GM19395 (cell line): ENCODE measurements at regions not wholly inside any gene's neighbourhood (a gene's known extent, or its start where the extent isn't known, plus 50 kb on each side); places are given as distances from the start of the nearest gene placed in this dataset.

Source experiments
- ATAC-seq: cut with Tn5 transposase; IDR thresholded peaks from one replicate; pipeline ENCODE4 v1.9.1; 2021; ENCODE audit warnings: mild to moderate bottlenecking, moderate library complexity; ENCODE audit not compliant: unreplicated experiment

DNA sequence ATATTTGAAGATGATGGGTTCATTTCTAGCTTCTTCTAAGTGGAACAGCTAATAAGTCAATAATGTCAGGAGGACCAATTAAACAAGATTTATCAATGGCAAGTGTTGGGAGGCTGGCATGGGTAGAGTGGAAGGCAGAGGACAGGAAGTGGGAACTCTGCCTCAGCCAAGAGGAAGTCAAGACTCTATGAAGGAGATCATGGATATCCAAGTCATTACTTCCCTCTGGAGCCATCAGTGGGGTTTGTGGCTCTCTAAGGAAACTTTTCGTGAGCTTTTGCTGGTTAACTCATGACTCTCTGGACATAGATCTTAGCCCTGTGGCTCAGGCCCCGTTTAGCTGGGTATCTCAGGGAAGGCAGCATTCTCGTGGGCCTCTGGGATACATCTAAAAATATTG, 410.4 kb upstream of the ID2 start:
- ATAC-seq: no peak

DNA sequence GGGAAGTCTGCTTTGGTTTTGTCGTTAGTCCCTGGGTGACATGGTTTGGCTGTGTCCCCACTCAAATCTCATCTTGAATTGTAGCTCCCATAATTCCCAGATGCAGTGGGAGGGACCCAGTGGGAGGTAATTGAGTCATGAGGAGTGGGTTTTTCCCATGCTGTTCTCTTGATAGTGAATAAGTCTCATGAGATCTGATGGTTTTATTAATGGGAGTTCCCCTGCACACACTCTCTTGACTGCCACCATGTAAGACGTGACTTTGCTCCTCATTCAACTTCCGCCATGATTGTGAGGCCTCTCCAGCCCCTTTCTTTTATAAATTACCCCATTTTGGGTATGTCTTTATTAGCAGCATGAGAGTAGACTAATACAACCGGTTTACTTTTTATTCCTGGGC, 405.8 kb upstream of the ID2 start:
- ATAC-seq: no peak

DNA sequence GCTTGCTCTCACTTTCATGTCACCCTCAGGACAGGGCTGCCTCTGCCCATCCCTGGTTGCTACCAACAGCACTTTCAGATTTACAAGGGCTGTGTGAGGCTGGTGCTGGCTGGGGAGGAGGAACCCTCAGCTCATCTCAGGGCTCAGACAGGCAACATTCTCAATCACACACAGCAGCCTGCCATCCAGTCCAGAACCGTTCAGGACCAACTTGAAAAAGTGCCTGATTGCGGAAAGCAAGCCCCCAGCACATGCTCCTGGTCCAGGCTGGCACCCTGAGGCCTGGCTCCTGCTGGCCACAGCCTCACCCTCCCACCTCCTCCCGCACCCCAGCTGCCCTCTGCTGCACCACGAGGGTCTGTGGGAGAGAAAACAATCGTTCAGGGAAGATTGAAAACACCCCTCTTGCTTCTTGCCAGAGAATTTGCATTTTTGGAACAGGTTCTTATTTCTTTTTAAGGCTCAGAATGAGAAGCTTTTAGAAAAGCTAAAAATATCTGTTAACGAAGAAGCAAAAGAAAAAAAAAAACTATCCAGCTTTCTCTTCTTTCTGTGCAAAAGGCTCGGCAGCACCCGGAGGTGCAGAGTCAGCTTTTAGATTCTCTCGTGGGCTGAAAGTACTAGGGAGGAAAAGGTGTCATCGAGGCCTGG, 403.8 kb upstream of the ID2 start:
- ATAC-seq: peak; percentile 63

DNA sequence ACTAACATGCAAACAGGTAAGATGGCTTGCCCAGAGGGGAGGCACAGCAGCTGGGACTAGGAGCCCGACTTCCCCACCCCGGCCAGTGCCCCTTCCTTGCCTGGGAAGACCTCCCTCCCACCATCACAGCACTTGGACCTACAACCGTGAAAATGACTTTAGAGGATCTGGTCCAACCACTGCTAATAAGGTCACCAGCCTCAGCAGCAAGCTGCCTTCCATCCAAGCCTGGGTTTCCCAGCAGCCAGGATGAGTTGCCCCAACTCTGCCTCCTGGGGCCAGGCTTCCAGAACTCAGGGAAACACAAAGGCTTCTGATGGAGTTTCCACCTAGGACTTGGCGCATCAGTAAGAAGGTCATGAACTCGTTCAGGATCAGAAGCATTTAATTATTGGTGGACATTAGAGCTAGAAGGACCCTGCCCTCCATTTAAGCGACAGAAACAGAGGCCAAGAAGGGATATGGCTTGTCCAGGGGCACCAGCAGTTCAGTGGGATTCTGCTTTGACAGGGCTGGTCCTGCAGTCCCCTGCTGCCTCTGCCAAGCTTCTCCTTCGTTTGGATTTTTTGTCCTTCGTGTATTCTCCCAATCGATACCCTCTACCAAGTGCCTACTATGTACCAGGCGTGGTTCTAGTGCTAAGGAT, 403.0 kb upstream of the ID2 start:
- ATAC-seq: no peak

DNA sequence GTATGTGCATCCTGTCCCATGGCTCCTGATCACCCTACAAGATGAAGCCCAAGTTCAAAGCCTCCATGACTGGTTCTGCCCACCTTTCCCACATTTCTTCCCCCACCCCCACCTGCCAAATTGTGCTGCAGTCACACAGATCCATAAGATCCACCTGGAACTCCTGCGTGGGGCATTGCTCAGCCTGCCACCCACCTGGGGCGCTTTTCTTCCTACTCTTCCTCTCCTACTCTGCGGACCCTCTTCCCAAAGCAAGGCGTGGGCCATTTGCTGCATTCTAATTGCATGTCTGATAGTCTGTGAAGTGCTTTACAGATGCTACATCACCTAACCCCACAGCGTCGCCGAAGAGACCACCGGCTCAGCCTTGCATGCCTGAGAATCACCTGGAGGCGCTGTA, 402.4 kb upstream of the ID2 start:
- no peak for ATAC-seq

DNA sequence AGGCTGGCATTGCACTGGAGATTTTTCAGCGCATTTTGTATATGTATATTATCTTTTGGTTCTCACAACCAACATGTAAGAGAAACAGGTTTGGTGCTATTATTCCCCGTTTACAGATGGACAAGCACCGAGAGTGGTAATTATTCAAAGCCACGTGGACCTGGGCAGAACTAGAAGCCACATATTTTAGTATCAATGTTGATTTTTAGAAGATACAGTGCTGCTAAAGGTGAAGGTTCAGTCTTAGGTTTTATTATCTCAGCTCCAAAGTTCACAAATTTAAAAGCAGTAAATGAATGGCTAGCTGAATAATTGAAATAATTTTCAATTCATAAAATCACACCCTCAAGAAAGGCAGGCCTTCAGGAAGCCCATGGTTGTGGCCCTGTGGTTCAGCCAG, 400.6 kb upstream of the ID2 start:
- no peak for ATAC-seq

DNA sequence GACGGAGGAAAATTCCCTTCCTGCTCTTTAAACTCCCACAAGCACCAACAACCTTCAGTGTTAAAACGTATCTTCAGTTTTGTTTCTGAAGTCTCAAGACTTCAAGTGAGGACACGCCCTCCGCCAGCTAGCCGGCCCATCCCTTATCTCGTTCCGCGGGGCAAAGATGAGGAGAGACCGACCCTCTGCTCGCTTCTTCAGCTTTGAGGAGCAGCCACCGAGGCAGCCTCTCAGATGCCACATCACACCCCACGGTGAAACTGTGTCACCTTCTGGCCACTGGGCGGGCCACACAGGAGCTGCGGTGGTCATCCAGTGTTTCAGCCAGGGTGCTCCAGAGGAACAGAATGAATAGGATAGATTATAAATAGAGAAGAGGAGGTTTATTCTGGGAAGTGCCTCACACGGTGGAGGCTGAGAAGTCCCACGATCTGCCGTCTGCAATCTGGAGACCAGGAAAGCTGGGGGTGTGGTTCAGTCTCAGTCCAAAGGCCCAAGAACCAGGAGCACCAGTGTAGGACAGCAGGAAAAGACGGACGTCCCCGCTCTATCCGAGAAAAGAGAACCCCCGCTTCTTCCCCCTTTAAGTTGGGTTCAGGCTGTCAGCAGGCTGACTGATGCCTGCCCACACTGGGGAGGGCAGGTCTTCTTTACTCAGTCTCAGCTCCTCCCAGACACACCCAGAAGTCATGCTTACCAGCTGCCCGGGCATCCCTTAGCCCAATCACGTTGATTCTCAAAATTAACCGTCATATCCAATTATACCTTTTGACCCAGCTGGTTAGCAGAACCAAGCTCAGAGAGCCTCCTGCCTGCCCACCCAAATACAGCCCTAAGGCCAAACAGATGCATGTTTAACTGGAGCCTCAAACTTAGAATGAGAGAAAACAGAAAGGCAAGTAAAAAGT, 399.7 kb upstream of the ID2 start:
- no peak for ATAC-seq

DNA sequence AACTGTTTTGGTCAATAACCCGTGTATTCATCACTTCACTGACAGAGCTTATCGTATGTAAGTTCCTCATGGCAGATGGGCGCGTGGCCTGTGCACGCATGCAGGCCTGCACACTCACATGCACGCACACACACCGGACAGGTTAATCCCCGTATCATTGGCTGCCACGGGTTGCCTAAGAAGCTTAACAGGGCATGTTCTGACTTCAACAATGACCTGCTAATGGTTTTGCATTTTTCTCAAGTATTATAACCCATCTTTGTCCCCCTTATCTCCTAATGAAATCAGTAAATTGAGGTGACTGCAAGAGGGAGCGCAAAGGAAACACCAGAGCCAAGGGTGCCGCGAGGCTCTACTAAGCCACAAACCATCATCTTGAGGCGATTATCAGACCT, 399.0 kb upstream of the ID2 start:
- ATAC-seq: no peak

DNA sequence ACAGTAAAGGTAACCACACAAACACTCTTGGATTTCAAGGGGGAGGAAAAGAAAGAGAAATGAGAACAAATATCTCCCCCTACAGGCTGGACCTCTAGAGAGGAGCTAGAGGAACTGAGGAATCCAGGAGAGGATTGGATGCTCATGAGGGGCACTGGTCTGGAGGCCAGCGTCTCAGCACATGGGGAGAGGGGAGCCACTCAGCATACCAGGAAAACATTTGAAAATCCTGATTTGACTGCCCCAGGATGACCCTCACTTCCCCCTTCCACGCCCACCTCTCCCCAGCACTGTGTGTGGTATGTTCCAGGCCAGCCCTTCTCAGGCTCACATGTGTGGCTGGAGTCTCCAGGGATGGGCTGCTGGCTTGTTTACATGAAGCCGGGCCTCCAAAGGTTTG, 396.8 kb upstream of the ID2 start:
- no peak for ATAC-seq

DNA sequence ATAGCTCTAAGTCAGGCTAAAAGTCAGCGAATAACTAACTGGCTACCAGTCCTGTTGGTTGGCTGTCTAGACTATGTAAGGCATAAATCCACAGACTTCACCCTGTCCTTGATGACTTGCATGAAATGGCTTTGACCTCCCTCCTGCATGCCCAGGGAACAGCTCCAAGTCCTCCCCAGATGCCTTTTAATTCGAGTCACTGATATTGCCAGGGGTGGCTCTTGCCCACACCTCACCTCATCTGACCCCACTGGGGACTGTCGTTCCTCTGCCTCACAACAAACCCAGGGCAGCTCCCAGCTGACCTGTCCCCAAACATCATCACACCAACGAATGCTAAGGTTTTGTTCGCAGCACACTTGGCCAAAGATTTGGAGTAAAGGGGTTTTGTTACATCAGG, 396.0 kb upstream of the ID2 start:
- no peak for ATAC-seq

DNA sequence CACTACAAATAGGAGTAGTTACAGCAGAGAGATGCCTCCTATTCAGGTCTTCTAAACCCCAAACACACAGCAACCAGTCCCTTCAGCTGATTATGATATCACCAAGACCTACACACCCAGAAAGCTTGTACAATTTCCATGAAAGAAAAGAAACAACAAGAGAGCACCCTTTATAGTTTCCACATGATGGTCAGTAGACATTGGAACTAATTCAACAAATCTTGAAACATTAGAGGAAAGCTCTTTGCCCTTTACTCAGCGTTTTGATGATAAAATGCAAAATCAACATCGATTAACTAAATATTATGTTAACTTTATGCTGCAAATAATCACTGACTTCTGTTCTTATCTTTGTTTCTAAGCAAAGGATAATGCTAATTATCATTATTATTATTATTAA, 393.6 kb upstream of the ID2 start:
- no peak for ATAC-seq

DNA sequence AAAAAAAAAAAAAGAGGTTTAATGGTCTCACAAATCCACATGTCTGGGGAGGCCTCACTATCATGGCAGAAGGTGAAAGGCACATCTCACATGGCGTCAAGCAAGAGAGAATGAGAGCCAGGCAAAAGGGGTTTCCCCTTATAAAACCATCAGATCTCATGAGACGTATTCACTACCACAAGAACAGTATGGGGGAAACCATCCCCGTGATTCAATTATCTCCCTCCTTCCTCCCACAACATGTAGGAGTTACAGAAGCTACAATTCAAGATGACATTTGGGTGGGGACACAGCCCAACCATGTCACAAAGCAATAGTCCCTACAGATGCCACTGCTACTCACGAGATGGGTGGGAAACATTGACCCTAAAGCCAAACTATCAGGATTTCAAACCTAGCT, 392.7 kb upstream of the ID2 start:
- ATAC-seq: no peak

DNA sequence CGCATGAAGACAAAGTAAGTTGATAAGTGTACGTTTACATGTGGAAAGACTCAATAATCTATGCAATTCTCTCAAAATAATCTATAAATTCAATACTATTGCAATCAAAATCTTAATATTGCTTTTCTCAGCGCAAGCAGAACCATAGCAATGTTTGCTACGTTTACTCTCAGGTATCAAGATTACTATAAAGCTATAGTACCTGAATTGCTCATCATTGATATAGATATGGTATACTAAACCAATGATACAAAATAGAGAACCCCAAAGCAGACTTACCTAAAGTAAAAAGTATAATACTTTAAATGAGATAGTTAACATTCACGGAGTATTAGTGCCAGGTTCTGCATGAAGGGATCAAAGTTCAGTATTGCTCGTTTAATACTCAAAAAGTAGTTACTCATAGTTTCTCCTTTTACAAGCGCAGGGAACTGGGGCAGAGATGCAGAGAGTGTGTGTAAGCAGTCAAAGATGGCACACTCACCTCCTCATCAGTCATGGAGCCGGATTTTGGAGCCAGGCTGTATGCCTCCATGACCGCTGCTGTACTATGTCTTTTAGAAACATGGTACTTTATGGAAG, 391.0 kb upstream of the ID2 start:
- no peak for ATAC-seq

DNA sequence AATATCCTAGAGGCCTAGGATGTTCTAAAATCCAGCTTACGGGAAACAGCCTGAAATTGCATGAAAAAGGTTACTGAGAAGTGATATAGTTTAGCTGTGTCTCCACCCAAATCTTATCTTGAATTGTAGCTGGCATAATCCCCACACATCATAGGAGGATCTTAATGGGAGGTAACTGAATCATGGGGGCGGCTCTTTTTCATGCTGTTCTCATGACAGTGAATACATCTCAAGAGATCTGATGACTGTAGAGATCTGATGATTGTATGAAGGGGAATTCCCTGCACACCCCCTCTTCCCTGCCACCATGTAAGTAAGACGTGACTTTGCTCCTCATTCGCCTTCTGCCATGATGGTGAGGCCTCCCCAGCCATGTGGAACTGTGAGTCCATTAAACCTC, 385.6 kb upstream of the ID2 start:
- no peak for ATAC-seq

DNA sequence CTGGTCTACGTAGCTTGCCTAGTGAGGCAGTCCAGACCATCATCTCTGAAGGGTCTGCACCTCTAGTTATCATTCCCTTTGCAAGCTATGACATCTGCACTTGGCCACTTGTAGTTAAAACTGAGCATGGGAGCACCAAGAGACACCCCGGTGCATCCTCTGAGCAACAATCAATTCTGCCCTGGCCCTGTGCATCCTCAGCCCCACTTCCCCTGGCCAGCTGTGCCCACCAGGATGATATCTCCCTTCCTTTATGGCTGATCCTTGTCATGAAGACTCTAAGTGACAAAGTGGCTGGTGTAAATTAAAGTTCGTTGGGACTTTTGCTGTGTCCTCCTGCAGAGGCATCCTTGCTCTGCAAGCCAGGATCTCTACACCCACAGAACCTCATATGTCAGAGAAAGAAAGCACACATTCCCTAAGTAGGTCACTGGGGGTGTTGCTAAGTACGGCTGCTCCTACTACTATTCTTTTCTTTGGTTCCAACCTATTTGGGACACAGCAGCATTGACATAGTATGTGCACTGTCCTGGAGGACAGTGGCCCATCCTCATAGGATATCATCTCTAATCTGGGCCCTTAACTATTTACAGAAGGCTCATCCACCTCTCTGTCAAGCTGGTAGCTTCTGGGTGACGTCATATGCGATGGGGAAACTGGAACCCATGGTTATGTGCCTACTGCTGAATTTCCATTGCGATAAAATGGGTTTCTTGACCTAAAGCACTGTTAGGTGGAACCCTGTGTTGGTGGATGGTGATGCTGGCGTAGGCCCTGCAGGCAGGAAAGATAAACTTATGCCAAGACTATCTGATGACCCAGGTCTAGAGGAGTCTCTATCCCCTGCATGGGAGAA, 384.3 kb upstream of the ID2 start:
- ATAC-seq: no peak

DNA sequence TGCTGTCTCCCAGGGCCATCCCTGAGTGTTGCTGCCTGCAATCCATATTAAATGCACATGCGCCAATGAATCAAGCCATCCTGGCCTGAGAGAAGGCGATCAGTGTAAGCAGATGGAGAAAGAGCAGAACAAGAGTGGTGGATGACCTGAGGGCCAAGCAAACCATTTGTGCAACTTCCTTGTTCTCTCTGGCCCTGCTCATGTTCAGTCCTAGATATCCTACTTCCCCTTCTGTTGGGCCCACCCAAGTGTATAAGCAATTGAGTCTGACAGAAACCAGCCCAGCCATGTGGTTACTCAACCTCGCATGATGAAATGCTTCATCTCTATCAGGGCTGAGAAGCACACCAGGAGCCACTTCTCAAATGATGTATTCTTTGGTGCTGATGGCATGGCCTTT, 383.1 kb upstream of the ID2 start:
- ATAC-seq: peak; percentile 36

DNA sequence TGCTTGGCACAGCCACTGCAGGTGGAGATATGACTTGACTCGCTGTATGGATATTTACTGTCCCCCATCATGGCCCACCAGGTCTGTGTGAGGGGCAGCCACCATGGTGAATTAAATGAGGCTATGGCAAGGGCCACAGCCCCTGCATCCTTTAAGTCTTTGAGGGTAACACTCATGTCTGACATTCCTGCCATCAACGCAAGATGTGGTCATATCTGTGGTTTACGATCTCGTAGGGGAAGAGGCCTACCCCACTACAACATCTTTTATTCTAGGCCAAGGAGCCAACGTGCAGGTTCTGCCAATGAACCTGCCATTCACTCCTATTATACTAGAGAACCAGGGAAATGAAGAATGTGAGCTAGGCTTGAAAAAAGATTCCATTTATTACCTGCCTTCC, 381.6 kb upstream of the ID2 start:
- no peak for ATAC-seq

DNA sequence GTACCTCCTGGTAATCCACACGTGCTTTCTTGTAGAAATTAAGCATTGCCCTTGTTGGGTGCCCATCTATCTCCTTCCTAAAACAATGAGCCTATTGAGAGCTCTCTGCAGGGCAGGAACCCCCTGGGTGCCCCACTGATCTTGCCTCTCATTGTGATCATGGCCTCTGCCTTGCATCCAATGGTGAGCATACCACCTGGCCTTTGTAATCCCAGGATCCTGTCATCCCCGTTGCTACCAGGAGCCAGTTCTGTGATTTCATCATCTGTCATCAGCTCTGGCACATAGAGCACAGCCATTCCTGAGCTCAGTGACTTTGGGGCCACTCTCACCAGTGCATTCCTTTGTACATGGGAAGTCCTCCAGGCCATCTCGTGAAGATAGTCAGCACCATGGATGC, 381.0 kb upstream of the ID2 start:
- ATAC-seq: no peak

DNA sequence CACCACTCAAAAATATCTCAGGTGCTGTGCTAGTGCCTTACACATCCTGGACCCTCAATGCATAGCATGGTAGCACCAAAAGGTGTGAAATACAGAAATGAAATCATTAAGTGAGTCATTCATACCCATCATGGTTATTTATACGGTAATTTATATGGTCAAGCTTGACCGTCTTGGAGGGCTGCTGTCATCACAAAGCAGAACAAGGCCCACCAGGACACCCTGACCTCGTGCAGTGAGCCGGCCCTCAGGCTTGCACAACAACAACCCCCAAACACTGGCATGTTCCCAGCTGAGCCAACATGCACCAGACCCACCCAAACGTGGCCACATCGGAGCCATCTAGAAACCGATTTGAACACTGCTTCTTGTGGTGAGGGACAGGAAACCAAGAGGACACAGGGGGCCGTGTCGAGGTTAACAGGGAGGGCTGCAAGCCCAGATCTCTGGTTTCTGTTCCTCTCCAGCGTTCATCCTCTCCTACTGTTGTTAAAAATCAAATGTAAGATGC, 378.5 kb upstream of the ID2 start:
- peak; percentile 82 for ATAC-seq
